ENCODE measurements at regions not wholly inside any gene's neighbourhood (a gene's known extent, or its start where the extent isn't known, plus 50 kb on each side); places are given as distances from the start of the nearest gene placed in this dataset.

GRCh38 chr7:156145184-156145583 lies 332.9 kb upstream of the SHH start:
- Histone ChIP-seq H3K4me3 (ENCODE audit: low read length) (no peak overlapping the region), H3K27me3 (ENCODE audit: insufficient read depth, low read length, poor library complexity, severe bottlenecking) (peaks cover 4% of the 10 kb centered on the region), H3K4me1 (ENCODE audit: insufficient read depth, low read length) (no peaks in the 10 kb centered on the region), H3K36me3 (ENCODE audit: insufficient read depth, low read length) (no peaks in the 10 kb centered on the region), H3K27ac (ENCODE audit: low read depth, low read length) (no peak overlapping the region), H3K9me3 (ENCODE audit: low read length) (no peaks in the 10 kb centered on the region)
- DNase-seq, result no peak
- no peaks in the 10 kb centered on the region for H3K36me3 Mint-ChIP-seq
- peaks cover 6% of the 10 kb centered on the region in 2 donors for H3K27me3 Mint-ChIP-seq
- no peak overlapping the region for H3K27ac Mint-ChIP-seq
- H3K4me1 Mint-ChIP-seq, result no peaks in the 10 kb centered on the region
- ChIA-PET POLR2A (no interaction called here), CTCF (no interaction called here)
- no peaks in the 10 kb centered on the region for H3K9me3 Mint-ChIP-seq
- no peak overlapping the region for H3K4me3 Mint-ChIP-seq

- Mint-ChIP-seq H3K27me3 (peaks cover 6 to 7% of the 10 kb centered on the region in 2 donors), H3K27ac (no peak overlapping the region), H3K4me1 (no peaks in the 10 kb centered on the region), H3K4me3 (no peak overlapping the region), H3K36me3 (no peaks in the 10 kb centered on the region), H3K9me3 (no peaks in the 10 kb centered on the region)
- DNase-seq, result no peak
- ChIA-PET CTCF (no interaction called here), POLR2A (no interaction called here)
- H3K9me3 ChIP-seq (ENCODE audit: low read length), result no peaks in the 10 kb centered on the region
- H3K27ac ChIP-seq (ENCODE audit: low read depth, low read length), result no peak overlapping the region
- H3K27me3 ChIP-seq (ENCODE audit: insufficient read depth, low read length, poor library complexity, severe bottlenecking), result peaks cover 4% of the 10 kb centered on the region
- H3K4me1 ChIP-seq (ENCODE audit: insufficient read depth, low read length), result no peaks in the 10 kb centered on the region
- no peak overlapping the region for H3K4me3 ChIP-seq (ENCODE audit: low read length)
- no peaks in the 10 kb centered on the region for H3K36me3 ChIP-seq (ENCODE audit: insufficient read depth, low read length)
Measured at GRCh38 chr7:156143683-156144082, 331.4 kb upstream of the SHH start.

GRCh38 chr7:156143158-156143557 lies 330.9 kb upstream of the SHH start:
- no peaks in the 10 kb centered on the region for H3K36me3 ChIP-seq (ENCODE audit: insufficient read depth, low read length)
- Mint-ChIP-seq H3K4me3 (no peak overlapping the region), H3K27ac (no peak overlapping the region), H3K27me3 (peaks cover 6 to 7% of the 10 kb centered on the region in 2 donors), H3K4me1 (no peaks in the 10 kb centered on the region), H3K36me3 (no peaks in the 10 kb centered on the region), H3K9me3 (no peaks in the 10 kb centered on the region)
- POLR2A ChIA-PET, result no interaction called here
- no peak for DNase-seq
- H3K4me3 ChIP-seq (ENCODE audit: low read length), result no peak overlapping the region
- CTCF ChIA-PET, result no interaction called here
- H3K9me3 ChIP-seq (ENCODE audit: low read length), result no peaks in the 10 kb centered on the region
- H3K27me3 ChIP-seq (ENCODE audit: insufficient read depth, low read length, poor library complexity, severe bottlenecking), result peaks cover 4% of the 10 kb centered on the region
- H3K4me1 ChIP-seq (ENCODE audit: insufficient read depth, low read length), result no peaks in the 10 kb centered on the region
- H3K27ac ChIP-seq (ENCODE audit: low read depth, low read length), result no peak overlapping the region

GRCh38 chr7:156141941-156142340 lies 329.7 kb upstream of the SHH start:
- Mint-ChIP-seq H3K4me3 (no peak overlapping the region), H3K27ac (no peak overlapping the region), H3K4me1 (no peaks in the 10 kb centered on the region), H3K9me3 (no peaks in the 10 kb centered on the region), H3K27me3 (peaks cover 6 to 7% of the 10 kb centered on the region in 2 donors), H3K36me3 (no peaks in the 10 kb centered on the region)
- no peak for DNase-seq
- Histone ChIP-seq H3K4me3 (ENCODE audit: low read length) (no peak overlapping the region), H3K27me3 (ENCODE audit: insufficient read depth, low read length, poor library complexity, severe bottlenecking) (peaks cover 4% of the 10 kb centered on the region), H3K9me3 (ENCODE audit: low read length) (no peaks in the 10 kb centered on the region), H3K36me3 (ENCODE audit: insufficient read depth, low read length) (no peaks in the 10 kb centered on the region), H3K4me1 (ENCODE audit: insufficient read depth, low read length) (no peaks in the 10 kb centered on the region), H3K27ac (ENCODE audit: low read depth, low read length) (no peak overlapping the region)
- ChIA-PET POLR2A (no interaction called here), CTCF (no interaction called here)

- DNase-seq, result no peak
- POLR2A ChIA-PET, result no interaction called here
- H3K27me3 Mint-ChIP-seq, result peaks cover 6 to 12% of the 10 kb centered on the region in 2 donors
Measured at GRCh38 chr7:156140896-156141295, 328.6 kb upstream of the SHH start.

GRCh38 chr7:156140447-156140846 lies 328.2 kb upstream of the SHH start:
- Histone ChIP-seq H3K36me3 (ENCODE audit: insufficient read depth, low read length) (no peaks in the 10 kb centered on the region), H3K27me3 (ENCODE audit: insufficient read depth, low read length, poor library complexity, severe bottlenecking) (peaks cover under 1% of the 10 kb centered on the region), H3K4me3 (ENCODE audit: low read length) (no peak overlapping the region), H3K9me3 (ENCODE audit: low read length) (no peaks in the 10 kb centered on the region), H3K4me1 (ENCODE audit: insufficient read depth, low read length) (no peaks in the 10 kb centered on the region), H3K27ac (ENCODE audit: low read depth, low read length) (no peak overlapping the region)
- Mint-ChIP-seq H3K27ac (no peak overlapping the region), H3K27me3 (peaks cover 6 to 13% of the 10 kb centered on the region in 2 donors), H3K9me3 (no peaks in the 10 kb centered on the region), H3K4me1 (no peaks in the 10 kb centered on the region), H3K36me3 (no peaks in the 10 kb centered on the region), H3K4me3 (no peak overlapping the region)
- ChIA-PET CTCF (no interaction called here), POLR2A (no interaction called here)
- DNase-seq, result no peak

More at GRCh38 chr7:156140896-156141295, 328.6 kb upstream of the SHH start:
- Histone ChIP-seq H3K27me3 (ENCODE audit: insufficient read depth, low read length, poor library complexity, severe bottlenecking) (peaks cover 4% of the 10 kb centered on the region), H3K4me3 (ENCODE audit: low read length) (no peak overlapping the region), H3K4me1 (ENCODE audit: insufficient read depth, low read length) (no peaks in the 10 kb centered on the region), H3K27ac (ENCODE audit: low read depth, low read length) (no peak overlapping the region), H3K9me3 (ENCODE audit: low read length) (no peaks in the 10 kb centered on the region), H3K36me3 (ENCODE audit: insufficient read depth, low read length) (no peaks in the 10 kb centered on the region)
- Mint-ChIP-seq H3K36me3 (no peaks in the 10 kb centered on the region), H3K27ac (no peak overlapping the region), H3K9me3 (no peaks in the 10 kb centered on the region), H3K4me3 (no peak overlapping the region), H3K4me1 (no peaks in the 10 kb centered on the region)
- CTCF ChIA-PET, result no interaction called here

- Mint-ChIP-seq H3K9me3 (no peaks in the 10 kb centered on the region), H3K4me1 (no peaks in the 10 kb centered on the region), H3K27me3 (peaks cover 4 to 11% of the 10 kb centered on the region in 2 donors), H3K36me3 (no peaks in the 10 kb centered on the region), H3K27ac (no peak overlapping the region), H3K4me3 (no peak overlapping the region)
- no peaks in the 10 kb centered on the region for H3K27me3 ChIP-seq (ENCODE audit: insufficient read depth, low read length, poor library complexity, severe bottlenecking)
- no peaks in the 10 kb centered on the region for H3K4me1 ChIP-seq (ENCODE audit: insufficient read depth, low read length)
- CTCF ChIA-PET, result no interaction called here
- H3K36me3 ChIP-seq (ENCODE audit: insufficient read depth, low read length), result no peaks in the 10 kb centered on the region
- POLR2A ChIA-PET, result no interaction called here
- H3K4me3 ChIP-seq (ENCODE audit: low read length), result no peak overlapping the region
- no peak overlapping the region for H3K27ac ChIP-seq (ENCODE audit: low read depth, low read length)
- no peak for DNase-seq
- H3K9me3 ChIP-seq (ENCODE audit: low read length), result no peaks in the 10 kb centered on the region
Measured at GRCh38 chr7:156139633-156140032, 327.4 kb upstream of the SHH start.

GRCh38 chr7:156139112-156139511 lies 326.8 kb upstream of the SHH start:
- Histone ChIP-seq H3K27ac (ENCODE audit: low read depth, low read length) (no peak overlapping the region), H3K27me3 (ENCODE audit: insufficient read depth, low read length, poor library complexity, severe bottlenecking) (no peaks in the 10 kb centered on the region), H3K36me3 (ENCODE audit: insufficient read depth, low read length) (no peaks in the 10 kb centered on the region), H3K4me3 (ENCODE audit: low read length) (no peak overlapping the region), H3K4me1 (ENCODE audit: insufficient read depth, low read length) (no peaks in the 10 kb centered on the region), H3K9me3 (ENCODE audit: low read length) (no peaks in the 10 kb centered on the region)
- no peak for DNase-seq
- peaks cover 0 to 8% of the 10 kb centered on the region in 2 donors for H3K27me3 Mint-ChIP-seq
- ChIA-PET POLR2A (no interaction called here), CTCF (no interaction called here)
- no peaks in the 10 kb centered on the region for H3K36me3 Mint-ChIP-seq
- no peak overlapping the region for H3K27ac Mint-ChIP-seq
- no peaks in the 10 kb centered on the region for H3K4me1 Mint-ChIP-seq
- no peaks in the 10 kb centered on the region for H3K9me3 Mint-ChIP-seq
- H3K4me3 Mint-ChIP-seq, result no peak overlapping the region

GRCh38 chr7:156131881-156132280 lies 319.6 kb upstream of the SHH start:
- Mint-ChIP-seq H3K4me3 (no peak overlapping the region), H3K27ac (no peak overlapping the region), H3K27me3 (peaks cover 0 to 6% of the 10 kb centered on the region in 2 donors), H3K4me1 (no peaks in the 10 kb centered on the region), H3K36me3 (no peaks in the 10 kb centered on the region), H3K9me3 (peaks cover 0 to 3% (median 0%) of the 10 kb centered on the region in 5 donors)
- H3K27me3 ChIP-seq (ENCODE audit: insufficient read depth, low read length, poor library complexity, severe bottlenecking), result no peaks in the 10 kb centered on the region
- no peak for DNase-seq
- no peak overlapping the region for H3K27ac ChIP-seq (ENCODE audit: low read depth, low read length)
- no peaks in the 10 kb centered on the region for H3K4me1 ChIP-seq (ENCODE audit: insufficient read depth, low read length)
- H3K9me3 ChIP-seq (ENCODE audit: low read length), result no peaks in the 10 kb centered on the region
- POLR2A ChIA-PET, result no interaction called here
- CTCF ChIA-PET, result no interaction called here
- no peak overlapping the region for H3K4me3 ChIP-seq (ENCODE audit: low read length)
- no peaks in the 10 kb centered on the region for H3K36me3 ChIP-seq (ENCODE audit: insufficient read depth, low read length)

Data from CD8-positive, alpha-beta memory T cell (primary cell).